ENCODE measurements at regions not wholly inside any gene's neighbourhood (a gene's known extent, or its start where the extent isn't known, plus 50 kb on each side); places are given as distances from the start of the nearest gene placed in this dataset.
"Not testable (repeated sequence)": the region's sequence is repeated elsewhere in the genome, so short reads cannot be mapped to it uniquely, and the experiment has no call there.

- in situ Hi-C loops (cut with MboI; ENCODE audit: low pct_unique_long_range_greater_than_20kb in 2 of 9, low sequenced_read_pairs in 9 of 9, unreplicated experiment in 9 of 9) = no loop called here
- ATAC-seq (replicated peaks in 6 of 8) = no peak
- 20 to 33% methylated on average over 2 of the region's 4 CpGs; no CpG with 5 or more reads in 8 of the 10 experiments for WGBS, 10 experiments
- H3K4me1 ChIP-seq (replicated peaks in 1 of 2) = no peaks in the 10 kb centered on the region
- no peak overlapping the region for H3K4me3 ChIP-seq
- H3K27ac ChIP-seq = no peak overlapping the region
These were observed 185.4 kb upstream of the MTMR8 start for GRCh38 chrX:64580605-64581004.

GRCh38 chrX:64580035-64580434, 184.8 kb upstream of the MTMR8 start:
- H3K4me3 ChIP-seq = no peak overlapping the region
- WGBS, 10 experiments = 21% methylated on average over 4 of the region's 4 CpGs; no CpG with 5 or more reads in 9 of the 10 experiments
- in situ Hi-C loops (cut with MboI; ENCODE audit: low pct_unique_long_range_greater_than_20kb in 2 of 9, low sequenced_read_pairs in 9 of 9, unreplicated experiment in 9 of 9) = no loop called here
- ATAC-seq (replicated peaks in 6 of 8) = no peak
- no peak overlapping the region for H3K27ac ChIP-seq
- H3K4me1 ChIP-seq (replicated peaks in 1 of 2) = no peaks in the 10 kb centered on the region

- in situ Hi-C loops (cut with MboI; ENCODE audit: low pct_unique_long_range_greater_than_20kb in 2 of 9, low sequenced_read_pairs in 9 of 9, unreplicated experiment in 9 of 9) = no loop called here
- no peak overlapping the region for H3K4me3 ChIP-seq
- H3K4me1 ChIP-seq (replicated peaks in 1 of 2) = no peaks in the 10 kb centered on the region
- 0 to 27% (median 20%) methylated on average over 1 to 4 of the region's 4 CpGs; no CpG with 5 or more reads in 5 of the 10 experiments for WGBS, 10 experiments
- no peak overlapping the region for H3K27ac ChIP-seq
- no peak for ATAC-seq (replicated peaks in 6 of 8)
These were observed 175.8 kb upstream of the MTMR8 start for GRCh38 chrX:64571011-64571410.

- Histone ChIP-seq H3K4me3 (no peak overlapping the region), H3K27ac (no peak overlapping the region), H3K4me1 (replicated peaks in 1 of 2) (no peaks in the 10 kb centered on the region)
- in situ Hi-C loops (cut with MboI; ENCODE audit: low pct_unique_long_range_greater_than_20kb in 2 of 9, low sequenced_read_pairs in 9 of 9, unreplicated experiment in 9 of 9) = no loop called here
- ATAC-seq (replicated peaks in 6 of 8) = no peak
These were observed 175.0 kb upstream of the MTMR8 start for GRCh38 chrX:64570204-64570603.

GRCh38 chrX:64565348-64565747, 170.1 kb upstream of the MTMR8 start:
- no CpG with 5 or more reads among the region's 1 CpG for WGBS, 10 experiments
- H3K27ac ChIP-seq; H3K4me1 ChIP-seq (replicated peaks in 1 of 2); H3K4me3 ChIP-seq; in situ Hi-C loops (cut with MboI; ENCODE audit: low pct_unique_long_range_greater_than_20kb in 2 of 9, low sequenced_read_pairs in 9 of 9, unreplicated experiment in 9 of 9); ATAC-seq (replicated peaks in 6 of 8): not testable (repeated sequence)

GRCh38 chrX:64549236-64549635, 154.0 kb upstream of the MTMR8 start:
- H3K27ac ChIP-seq; H3K4me3 ChIP-seq; ATAC-seq (replicated peaks in 6 of 8); H3K4me1 ChIP-seq (replicated peaks in 1 of 2); in situ Hi-C loops (cut with MboI; ENCODE audit: low pct_unique_long_range_greater_than_20kb in 2 of 9, low sequenced_read_pairs in 9 of 9, unreplicated experiment in 9 of 9): not testable (repeated sequence)
- 8% methylated on average over 5 of the region's 6 CpGs; no CpG with 5 or more reads in 9 of the 10 experiments for WGBS, 10 experiments

- Histone ChIP-seq H3K27ac (no peak overlapping the region), H3K4me1 (replicated peaks in 1 of 2) (no peaks in the 10 kb centered on the region), H3K4me3 (no peak overlapping the region)
- peak in 3 of 8 experiments; percentile 39 to 54 (median 41) for ATAC-seq (replicated peaks in 6 of 8)
- WGBS, 10 experiments = 60 to 100% (median 83%) methylated on average over 1 to 2 of the region's 2 CpGs; no CpG with 5 or more reads in 7 of the 10 experiments
- in situ Hi-C loops (cut with MboI; ENCODE audit: low pct_unique_long_range_greater_than_20kb in 2 of 9, low sequenced_read_pairs in 9 of 9, unreplicated experiment in 9 of 9) = no loop called here
These were observed 141.5 kb upstream of the MTMR8 start for GRCh38 chrX:64536736-64537135.

Data from motor neuron (in vitro differentiated cells).